22Rv1 (cell line): ENCODE measurements at regions not wholly inside any gene's neighbourhood (a gene's known extent, or its start where the extent isn't known, plus 50 kb on each side); places are given as distances from the start of the nearest gene placed in this dataset.

Experiments
- ZFX ChIP-seq: fragments of 450-650 bp; IDR thresholded peaks from 2 replicates; pipeline ENCODE4 v1.6.1; 2017; ENCODE audit warnings: antibody characterized with exemption, borderline replicate concordance
- TF ChIP-seq, protein P1 (sequence below): fragments of 450-650 bp; IDR thresholded peaks from 2 replicates; pipeline ENCODE4 v1.5.1; 2017; ENCODE audit warnings: mild to moderate bottlenecking

DNA sequence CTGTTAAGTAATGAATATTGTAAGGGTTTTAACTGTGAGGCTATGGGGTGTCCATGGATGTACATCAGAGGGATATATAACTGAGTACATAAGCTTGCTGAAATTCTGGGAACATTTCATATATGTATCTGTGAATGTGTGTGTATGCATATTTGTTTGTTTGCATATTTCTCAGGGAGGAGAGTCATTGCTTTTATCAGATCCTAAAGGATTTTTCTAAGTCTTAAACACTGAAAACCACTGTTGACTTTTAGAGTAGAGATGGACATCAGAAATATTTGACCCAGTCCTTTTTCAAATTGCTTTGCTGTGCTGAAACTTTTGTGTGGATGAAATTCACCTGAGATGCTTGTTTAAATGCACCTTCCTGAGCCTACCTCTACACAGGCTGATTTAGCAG, 410.6 kb downstream of the METTL15 start:
- TF ChIP-seq, protein P1, sequence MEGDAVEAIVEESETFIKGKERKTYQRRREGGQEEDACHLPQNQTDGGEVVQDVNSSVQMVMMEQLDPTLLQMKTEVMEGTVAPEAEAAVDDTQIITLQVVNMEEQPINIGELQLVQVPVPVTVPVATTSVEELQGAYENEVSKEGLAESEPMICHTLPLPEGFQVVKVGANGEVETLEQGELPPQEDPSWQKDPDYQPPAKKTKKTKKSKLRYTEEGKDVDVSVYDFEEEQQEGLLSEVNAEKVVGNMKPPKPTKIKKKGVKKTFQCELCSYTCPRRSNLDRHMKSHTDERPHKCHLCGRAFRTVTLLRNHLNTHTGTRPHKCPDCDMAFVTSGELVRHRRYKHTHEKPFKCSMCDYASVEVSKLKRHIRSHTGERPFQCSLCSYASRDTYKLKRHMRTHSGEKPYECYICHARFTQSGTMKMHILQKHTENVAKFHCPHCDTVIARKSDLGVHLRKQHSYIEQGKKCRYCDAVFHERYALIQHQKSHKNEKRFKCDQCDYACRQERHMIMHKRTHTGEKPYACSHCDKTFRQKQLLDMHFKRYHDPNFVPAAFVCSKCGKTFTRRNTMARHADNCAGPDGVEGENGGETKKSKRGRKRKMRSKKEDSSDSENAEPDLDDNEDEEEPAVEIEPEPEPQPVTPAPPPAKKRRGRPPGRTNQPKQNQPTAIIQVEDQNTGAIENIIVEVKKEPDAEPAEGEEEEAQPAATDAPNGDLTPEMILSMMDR: no peak
- TF ChIP-seq ZFX: no peak
